PC-9 (cell line): ENCODE measurements at regions not wholly inside any gene's neighbourhood (a gene's known extent, or its start where the extent isn't known, plus 50 kb on each side); places are given as distances from the start of the nearest gene placed in this dataset.

Experiments
- BruUV-seq: library from RNA; stranded (reverse); fragments of 400-500 nt; replicated peaks from 2 replicates; lab custom pipeline; 2021; lab: Mats Ljungman, UMichigan
- CTCF ChIA-PET: fragments of 300-600 bp; sonication (Branson Sonifier 250); formaldehyde crosslinking; loops from one replicate; lab custom pipeline; 2022; ENCODE audit warnings: antibody characterized with exemption; lab: Charles Lee
- POLR2A ChIA-PET: fragments of 300-600 bp; sonication (Branson Sonifier 250); formaldehyde crosslinking; loops from one replicate; lab custom pipeline; 2022; ENCODE audit warnings: antibody characterized with exemption; ENCODE audit not compliant: unreplicated experiment; lab: Charles Lee
- DNase-seq, 2 experiments: peaks; one replicate each; pipeline versions ENCODE4 v3.0.0 to v3.0.0-alpha.2; 2015 to 2022; ENCODE audit warnings: mixed read lengths in 1 of 2
- H2AFZ ChIP-seq: fragments of 200-600 bp; sonication (generic); 2 replicates; pipeline ENCODE4 v1.8.1; 2017; ENCODE audit warnings: antibody characterized with exemption
- H3F3A ChIP-seq: fragments of 200-600 bp; sonication (generic); 2 replicates; pipeline ENCODE4 v1.8.1; 2017; ENCODE audit warnings: antibody characterized with exemption, mild to moderate bottlenecking, low read depth; ENCODE audit not compliant: insufficient read depth
- H3K27ac ChIP-seq: fragments of 200-600 bp; sonication (generic); 2 replicates; pipeline ENCODE4 v1.6.1; 2016; ENCODE audit warnings: mixed run types
- H3K27me3 ChIP-seq: fragments of 200-600 bp; sonication (generic); 2 replicates; pipeline ENCODE4 v1.6.1; 2016; ENCODE audit warnings: low read depth, mixed run types; ENCODE audit not compliant: insufficient read depth
- H3K36me3 ChIP-seq: fragments of 200-600 bp; sonication (generic); 2 replicates; pipeline ENCODE4 v1.6.1; 2016; ENCODE audit warnings: low read depth, mixed run types
- H3K4me1 ChIP-seq: fragments of 200-600 bp; sonication (generic); replicated peaks from 2 replicates; pipeline ENCODE4 v1.6.1; 2016; ENCODE audit warnings: mixed run types; ENCODE audit not compliant: insufficient read depth
- H3K4me2 ChIP-seq: fragments of 200-600 bp; sonication (generic); 2 replicates; pipeline ENCODE4 v1.6.1; 2017; ENCODE audit warnings: mixed run types
- H3K4me3 ChIP-seq: fragments of 200-600 bp; sonication (generic); 2 replicates; pipeline ENCODE4 v1.6.1; 2016; ENCODE audit warnings: mixed run types
- H3K79me2 ChIP-seq: fragments of 200-600 bp; sonication (generic); 2 replicates; pipeline ENCODE4 v1.6.1; 2017; ENCODE audit warnings: low read depth, mixed run types
- H3K9me2 ChIP-seq: fragments of 200-600 bp; sonication (generic); 2 replicates; pipeline ENCODE4 v1.8.1; 2017; ENCODE audit warnings: mild to moderate bottlenecking; ENCODE audit not compliant: insufficient read depth
- H3K9me3 ChIP-seq: fragments of 200-600 bp; sonication (generic); 2 replicates; pipeline ENCODE4 v1.8.1; 2016; ENCODE audit warnings: low read depth; ENCODE audit not compliant: insufficient read depth
- H4K20me1 ChIP-seq: fragments of 200-600 bp; sonication (generic); 2 replicates; pipeline ENCODE4 v1.8.1; 2017; ENCODE audit not compliant: insufficient read depth
- CTCF ChIP-seq: fragments of 200-600 bp; sonication (generic); conservative IDR thresholded peaks from 2 replicates; pipeline ENCODE4 v1.6.1; 2017; ENCODE audit warnings: mixed run types, antibody characterized with exemption, mild to moderate bottlenecking, moderate library complexity
- EZH2 ChIP-seq: fragments of 200-600 bp; sonication (generic); IDR thresholded peaks from 2 replicates; pipeline ENCODE4 v1.8.0; 2017; ENCODE audit warnings: antibody characterized with exemption, low read depth
- intact Hi-C: fragments of 100-400 bp; cut with micrococcal nuclease; formaldehyde crosslinking; loops from one replicate; pipeline ENCODE4 v1.10.0; 2022; ENCODE audit not compliant: unreplicated experiment

GRCh38 chr4:148633720-148634119, 191.5 kb upstream of the NR3C2 start:
- DNase-seq: no peak
- TF ChIP-seq EZH2: no peak
- Histone ChIP-seq H3K9me3 (no peaks in the 10 kb centered on the region), H3K4me1 (no peaks in the 10 kb centered on the region), H3K79me2 (no peaks in the 10 kb centered on the region), H3K36me3 (no peaks in the 10 kb centered on the region), H3K4me3 (no peak overlapping the region), H3K9me2 (no peaks in the 10 kb centered on the region), H3F3A (no peaks in the 10 kb centered on the region), H3K4me2 (no peak overlapping the region), H4K20me1 (no peaks in the 10 kb centered on the region), H3K27ac (no peak overlapping the region), H3K27me3 (no peaks in the 10 kb centered on the region), H2AFZ (no peak overlapping the region)
- intact Hi-C loops: loop anchor here (10.0 kb wide), 1 partner anchor 151 kb away; no protein-coding TSS in a partner anchor
- CTCF ChIA-PET: no interaction called here
- POLR2A ChIA-PET: no interaction called here
- BruUV-seq: no TSS peak

GRCh38 chr4:148632476-148632875, 190.3 kb upstream of the NR3C2 start:
- Histone ChIP-seq H3K9me2 (no peaks in the 10 kb centered on the region), H4K20me1 (no peaks in the 10 kb centered on the region), H3K4me3 (no peak overlapping the region), H3K4me1 (no peaks in the 10 kb centered on the region), H3K79me2 (no peaks in the 10 kb centered on the region), H3K9me3 (no peaks in the 10 kb centered on the region), H3K4me2 (no peak overlapping the region), H2AFZ (no peak overlapping the region), H3K36me3 (no peaks in the 10 kb centered on the region), H3K27me3 (no peaks in the 10 kb centered on the region), H3K27ac (no peak overlapping the region), H3F3A (no peaks in the 10 kb centered on the region)
- TF ChIP-seq EZH2: no peak
- no peak for TF ChIP-seq CTCF
- POLR2A ChIA-PET: no interaction called here
- CTCF ChIA-PET: no interaction called here
- BruUV-seq: no TSS peak
- DNase-seq: no peak
- intact Hi-C loops: loop anchor here (10.0 kb wide), 1 partner anchor 152 kb away; no protein-coding TSS in a partner anchor

GRCh38 chr4:148630051-148630450, 187.8 kb upstream of the NR3C2 start:
- H3K4me2 ChIP-seq: no peak overlapping the region
- no peaks in the 10 kb centered on the region for H3K9me3 ChIP-seq
- H3K27ac ChIP-seq: no peak overlapping the region
- H4K20me1 ChIP-seq: no peaks in the 10 kb centered on the region
- no peak overlapping the region for H2AFZ ChIP-seq
- POLR2A ChIA-PET: no interaction called here
- H3K4me1 ChIP-seq: no peaks in the 10 kb centered on the region
- no peak overlapping the region for H3K4me3 ChIP-seq
- DNase-seq: no peak
- no peaks in the 10 kb centered on the region for H3K27me3 ChIP-seq
- intact Hi-C loops: loop anchor here (10.0 kb wide), 1 partner anchor 155 kb away; no protein-coding TSS in a partner anchor
- H3K9me2 ChIP-seq: no peaks in the 10 kb centered on the region
- BruUV-seq: no TSS peak
- CTCF ChIA-PET: no interaction called here
- no peaks in the 10 kb centered on the region for H3F3A ChIP-seq
- TF ChIP-seq CTCF: no peak
- no peak for TF ChIP-seq EZH2
- no peaks in the 10 kb centered on the region for H3K79me2 ChIP-seq
- no peaks in the 10 kb centered on the region for H3K36me3 ChIP-seq

- H3K27me3 ChIP-seq: no peaks in the 10 kb centered on the region
- no peak overlapping the region for H3K27ac ChIP-seq
- ChIA-PET CTCF (no interaction called here), POLR2A (no interaction called here)
- no peaks in the 10 kb centered on the region for H3F3A ChIP-seq
- intact Hi-C loops: no loop called here
- H3K79me2 ChIP-seq: no peaks in the 10 kb centered on the region
- TF ChIP-seq CTCF (no peak), EZH2 (no peak)
- H3K36me3 ChIP-seq: no peaks in the 10 kb centered on the region
- H3K9me3 ChIP-seq: no peaks in the 10 kb centered on the region
- H3K4me1 ChIP-seq: no peaks in the 10 kb centered on the region
- H3K4me3 ChIP-seq: no peak overlapping the region
- no peak overlapping the region for H2AFZ ChIP-seq
- H3K9me2 ChIP-seq: no peaks in the 10 kb centered on the region
- BruUV-seq: no TSS peak
- no peak overlapping the region for H3K4me2 ChIP-seq
- no peaks in the 10 kb centered on the region for H4K20me1 ChIP-seq
- no peak for DNase-seq
Observed at GRCh38 chr4:148618856-148619255, 176.6 kb upstream of the NR3C2 start.
